ENCODE measurements at regions not wholly inside any gene's neighbourhood (a gene's known extent, or its start where the extent isn't known, plus 50 kb on each side); places are given as distances from the start of the nearest gene placed in this dataset.

GRCh38 chr3:96069065-96069464 is 745.3 kb upstream of the EPHA6 start:
- no peak for DNase-seq (ENCODE audit: low read depth)

- DNase-seq (ENCODE audit: low read depth) = no peak
Observed at GRCh38 chr3:96070678-96071077, 743.7 kb upstream of the EPHA6 start.

GRCh38 chr3:96071097-96071496 is 743.3 kb upstream of the EPHA6 start:
- DNase-seq (ENCODE audit: low read depth) = no peak

GRCh38 chr3:96072226-96072625 is 742.2 kb upstream of the EPHA6 start:
- DNase-seq (ENCODE audit: low read depth) = no peak

- no peak for DNase-seq (ENCODE audit: low read depth)
Observed at GRCh38 chr3:96083610-96084009, 730.8 kb upstream of the EPHA6 start.

- no peak for DNase-seq (ENCODE audit: low read depth)
Observed at GRCh38 chr3:96086018-96086417, 728.4 kb upstream of the EPHA6 start.

GRCh38 chr3:96101006-96101560 is 713.3 kb upstream of the EPHA6 start:
- DNase-seq (ENCODE audit: low read depth) = no peak

- no peak for DNase-seq (ENCODE audit: low read depth)
Observed at GRCh38 chr3:96106701-96107100, 707.7 kb upstream of the EPHA6 start.
